ENCODE measurements at regions not wholly inside any gene's neighbourhood (a gene's known extent, or its start where the extent isn't known, plus 50 kb on each side); places are given as distances from the start of the nearest gene placed in this dataset.
"Not testable (repeated sequence)": the region's sequence is repeated elsewhere in the genome, so short reads cannot be mapped to it uniquely, and the experiment has no call there.

GRCh38 chr6:85008296-85009009 is 244.1 kb upstream of the TBX18 start:
- DNase-seq (ENCODE audit: low read depth) = no peak

GRCh38 chr6:85006362-85006761 is 242.0 kb upstream of the TBX18 start:
- DNase-seq (ENCODE audit: low read depth) = no peak

- no peak for DNase-seq (ENCODE audit: low read depth)
These were observed 241.1 kb upstream of the TBX18 start for GRCh38 chr6:85005494-85005893.

DNA sequence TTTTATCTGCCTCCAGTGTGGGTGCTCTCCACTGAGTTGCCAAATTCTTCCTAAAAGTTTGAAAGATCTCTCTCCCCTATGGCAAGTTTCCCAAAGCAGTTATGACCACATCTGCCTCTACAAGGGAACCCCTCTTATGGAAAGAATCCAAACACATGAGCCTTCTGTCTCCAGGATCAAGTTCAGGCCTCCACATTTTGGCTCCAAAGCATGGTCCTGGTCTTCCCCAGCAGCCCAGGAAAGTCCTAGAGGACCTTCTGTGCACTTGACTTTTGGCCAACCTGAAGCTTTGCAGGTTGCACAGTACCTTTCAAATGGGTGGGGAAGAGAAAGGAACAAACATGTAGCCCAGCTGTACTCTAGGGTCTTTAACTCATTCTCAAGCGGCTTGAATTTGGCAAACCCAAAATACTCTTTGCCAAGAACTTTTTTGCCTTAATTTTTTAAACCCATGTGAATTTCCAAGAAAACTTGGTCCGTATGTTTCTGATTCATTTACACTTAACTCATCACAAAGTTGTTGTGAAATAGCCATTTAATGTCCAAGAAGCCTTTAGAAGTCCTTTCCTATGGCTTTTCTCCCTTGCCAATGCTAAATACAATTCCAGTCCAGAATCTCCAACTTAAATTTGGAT is 240.1 kb upstream of the TBX18 start:
- no peak for DNase-seq (ENCODE audit: low read depth)

GRCh38 chr6:85002847-85003246 is 238.4 kb upstream of the TBX18 start:
- no peak for DNase-seq (ENCODE audit: low read depth)

DNA sequence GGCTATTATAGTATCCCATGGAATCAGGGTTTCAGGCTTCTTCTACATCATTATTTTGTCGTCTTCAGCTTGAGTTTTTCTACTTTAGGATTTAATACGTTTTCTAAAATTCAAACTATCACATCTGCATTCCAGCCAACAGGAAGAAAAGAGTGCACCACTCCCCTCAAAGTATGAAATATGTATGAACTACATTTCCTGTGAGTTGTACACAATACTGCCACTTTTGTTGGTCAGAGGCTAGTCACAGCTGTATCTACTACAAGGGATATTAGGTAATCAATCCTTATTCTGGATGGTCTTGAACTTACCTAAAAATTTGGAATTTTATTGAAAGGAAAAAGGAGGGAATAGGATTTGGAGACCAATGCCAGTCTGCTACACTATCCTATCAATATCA is 235.6 kb upstream of the TBX18 start:
- DNase-seq (ENCODE audit: low read depth) = no peak

DNA sequence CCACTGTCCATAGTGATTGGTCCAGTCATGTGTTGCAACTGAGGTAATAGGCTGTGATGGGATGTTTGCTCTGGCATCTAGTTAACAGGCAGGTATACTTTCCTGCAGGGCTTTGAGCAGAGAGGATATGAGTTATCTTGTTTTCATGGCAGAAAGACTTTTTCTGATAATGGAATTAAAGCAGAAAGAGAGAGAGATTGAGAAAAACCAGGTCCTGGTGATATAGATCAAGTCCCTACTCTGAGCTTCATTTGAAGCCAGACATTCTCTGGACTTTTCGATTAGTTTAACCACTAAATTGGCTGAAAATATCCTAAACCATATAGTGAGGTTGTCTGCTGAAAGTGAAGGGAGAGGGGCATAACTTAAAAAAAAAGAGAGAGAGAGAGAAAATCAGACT is 233.8 kb upstream of the TBX18 start:
- no peak for DNase-seq (ENCODE audit: low read depth)

DNA sequence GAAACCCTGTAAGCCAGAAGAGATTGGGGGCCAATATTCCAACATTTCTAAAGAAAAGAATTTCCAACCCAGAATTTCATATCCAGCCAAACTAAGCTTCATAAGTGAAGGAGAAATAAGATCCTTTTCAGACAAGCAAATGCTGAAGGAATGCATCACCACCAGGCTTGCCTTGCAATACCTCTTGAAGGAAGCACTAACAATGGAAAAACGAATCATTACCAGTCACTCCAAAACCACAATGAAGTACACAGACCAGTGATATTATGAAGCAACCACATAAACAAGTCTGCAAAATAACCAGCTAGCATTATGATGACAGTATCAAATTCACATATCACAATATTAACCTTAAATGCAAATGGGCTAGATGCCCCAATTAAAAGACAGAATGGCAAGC is 224.4 kb upstream of the TBX18 start:
- DNase-seq (ENCODE audit: low read depth) = not testable (repeated sequence)

GRCh38 chr6:84985490-84985889 is 221.1 kb upstream of the TBX18 start:
- DNase-seq (ENCODE audit: low read depth) = not testable (repeated sequence)

- DNase-seq (ENCODE audit: low read depth) = no peak
These were observed 215.1 kb upstream of the TBX18 start for GRCh38 chr6:84979541-84979940.

DNA sequence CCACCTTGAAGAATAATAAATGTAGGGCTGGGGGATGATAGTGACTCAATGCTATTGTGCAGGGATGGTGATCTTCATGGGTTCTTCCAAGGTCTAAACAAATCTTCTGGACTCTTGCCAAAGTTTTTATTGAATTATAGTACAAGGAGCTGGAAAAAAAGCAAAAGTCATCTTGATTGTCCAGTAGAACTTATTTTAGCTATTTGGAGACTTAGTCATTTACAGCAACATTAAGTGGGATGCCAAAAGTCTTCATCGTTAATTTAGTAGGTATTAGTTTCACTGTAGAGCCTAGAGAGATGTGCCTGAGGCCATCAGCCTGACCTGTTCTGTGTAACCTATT is 212.9 kb upstream of the TBX18 start:
- DNase-seq (ENCODE audit: low read depth) = no peak

- no peak for DNase-seq (ENCODE audit: low read depth)
These were observed 212.3 kb upstream of the TBX18 start for GRCh38 chr6:84976526-84977362.

GRCh38 chr6:84975316-84975715 is 210.9 kb upstream of the TBX18 start:
- DNase-seq (ENCODE audit: low read depth) = no peak

GRCh38 chr6:84973606-84974005 is 209.2 kb upstream of the TBX18 start:
- no peak for DNase-seq (ENCODE audit: low read depth)

- DNase-seq (ENCODE audit: low read depth) = no peak
These were observed 203.6 kb upstream of the TBX18 start for GRCh38 chr6:84967965-84968364.

- no peak for DNase-seq (ENCODE audit: low read depth)
These were observed 203.0 kb upstream of the TBX18 start for GRCh38 chr6:84967389-84967788.

GRCh38 chr6:84953111-84953755 is 188.8 kb upstream of the TBX18 start:
- no peak for DNase-seq (ENCODE audit: low read depth)

GRCh38 chr6:84944926-84945325 is 180.5 kb upstream of the TBX18 start:
- DNase-seq (ENCODE audit: low read depth) = not testable (repeated sequence)

GRCh38 chr6:84943905-84944304 is 179.5 kb upstream of the TBX18 start:
- DNase-seq (ENCODE audit: low read depth) = no peak

DNA sequence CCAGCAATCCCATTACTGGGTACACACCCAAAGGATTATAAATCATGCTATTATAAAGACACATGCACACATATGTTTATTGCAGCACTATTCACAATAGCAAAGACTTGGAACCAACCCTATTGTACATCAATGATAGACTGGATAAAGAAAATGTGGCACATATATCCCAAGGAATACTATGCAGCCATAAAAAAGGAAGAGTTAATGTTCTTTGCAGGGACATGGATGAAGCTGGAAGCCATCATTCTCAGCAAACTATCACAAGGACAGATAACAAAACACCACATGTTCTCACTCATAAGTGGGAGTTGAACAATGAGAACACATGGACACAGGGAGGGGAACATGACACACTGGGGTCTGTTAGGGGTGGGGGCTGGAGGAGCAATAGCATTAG is 177.2 kb upstream of the TBX18 start:
- DNase-seq (ENCODE audit: low read depth) = not testable (repeated sequence)

- DNase-seq (ENCODE audit: low read depth) = no peak
These were observed 164.8 kb upstream of the TBX18 start for GRCh38 chr6:84929212-84929611.

GRCh38 chr6:84927551-84927950 is 163.2 kb upstream of the TBX18 start:
- DNase-seq (ENCODE audit: low read depth) = no peak

All from activated T-cell treated with anti-CD3 and anti-CD28 coated beads for 24 hours (primary cell).